AG09309 (cell line): ENCODE measurements at regions not wholly inside any gene's neighbourhood (a gene's known extent, or its start where the extent isn't known, plus 50 kb on each side); places are given as distances from the start of the nearest gene placed in this dataset.

Experiments
- DNase-seq: peaks from one replicate; pipeline ENCODE4 v3.0.0-alpha.2; 2010; ENCODE audit warnings: low read depth
- H3K4me3 ChIP-seq: 2 replicates; pipeline ENCODE4 v1.5.1; 2011; ENCODE audit warnings: mild to moderate bottlenecking, low read depth, low read length, moderate library complexity; ENCODE audit not compliant: control insufficient read depth
- TF ChIP-seq, protein P1 (sequence below): IDR thresholded peaks from 2 replicates; pipeline ENCODE4 v1.5.1; 2011; ENCODE audit warnings: mild to moderate bottlenecking, low read depth, low read length, inconsistent platforms; ENCODE audit not compliant: insufficient read depth, control insufficient read depth; ENCODE audit errors: missing control alignments

GRCh38 chr1:55286856-55287602 lies 71.9 kb upstream of the USP24 start:
- TF ChIP-seq, protein P1, sequence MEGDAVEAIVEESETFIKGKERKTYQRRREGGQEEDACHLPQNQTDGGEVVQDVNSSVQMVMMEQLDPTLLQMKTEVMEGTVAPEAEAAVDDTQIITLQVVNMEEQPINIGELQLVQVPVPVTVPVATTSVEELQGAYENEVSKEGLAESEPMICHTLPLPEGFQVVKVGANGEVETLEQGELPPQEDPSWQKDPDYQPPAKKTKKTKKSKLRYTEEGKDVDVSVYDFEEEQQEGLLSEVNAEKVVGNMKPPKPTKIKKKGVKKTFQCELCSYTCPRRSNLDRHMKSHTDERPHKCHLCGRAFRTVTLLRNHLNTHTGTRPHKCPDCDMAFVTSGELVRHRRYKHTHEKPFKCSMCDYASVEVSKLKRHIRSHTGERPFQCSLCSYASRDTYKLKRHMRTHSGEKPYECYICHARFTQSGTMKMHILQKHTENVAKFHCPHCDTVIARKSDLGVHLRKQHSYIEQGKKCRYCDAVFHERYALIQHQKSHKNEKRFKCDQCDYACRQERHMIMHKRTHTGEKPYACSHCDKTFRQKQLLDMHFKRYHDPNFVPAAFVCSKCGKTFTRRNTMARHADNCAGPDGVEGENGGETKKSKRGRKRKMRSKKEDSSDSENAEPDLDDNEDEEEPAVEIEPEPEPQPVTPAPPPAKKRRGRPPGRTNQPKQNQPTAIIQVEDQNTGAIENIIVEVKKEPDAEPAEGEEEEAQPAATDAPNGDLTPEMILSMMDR, result no peak
- DNase-seq, result no peak
- no peak overlapping the region for H3K4me3 ChIP-seq

- TF ChIP-seq, protein P1, result no peak
- DNase-seq, result no peak
- H3K4me3 ChIP-seq, result no peak overlapping the region
Measured at GRCh38 chr1:55285834-55286233, 70.7 kb upstream of the USP24 start.

GRCh38 chr1:55284856-55285255 lies 69.7 kb upstream of the USP24 start:
- no peak overlapping the region for H3K4me3 ChIP-seq
- DNase-seq, result no peak
- TF ChIP-seq, protein P1, result peak; percentile 68

- H3K4me3 ChIP-seq, result no peak overlapping the region
- DNase-seq, result no peak
- TF ChIP-seq, protein P1, result no peak
Measured at GRCh38 chr1:55282058-55282457, 66.9 kb upstream of the USP24 start.

GRCh38 chr1:55280731-55281130 lies 65.6 kb upstream of the USP24 start:
- no peak overlapping the region for H3K4me3 ChIP-seq
- DNase-seq, result no peak
- TF ChIP-seq, protein P1, result no peak

DNA sequence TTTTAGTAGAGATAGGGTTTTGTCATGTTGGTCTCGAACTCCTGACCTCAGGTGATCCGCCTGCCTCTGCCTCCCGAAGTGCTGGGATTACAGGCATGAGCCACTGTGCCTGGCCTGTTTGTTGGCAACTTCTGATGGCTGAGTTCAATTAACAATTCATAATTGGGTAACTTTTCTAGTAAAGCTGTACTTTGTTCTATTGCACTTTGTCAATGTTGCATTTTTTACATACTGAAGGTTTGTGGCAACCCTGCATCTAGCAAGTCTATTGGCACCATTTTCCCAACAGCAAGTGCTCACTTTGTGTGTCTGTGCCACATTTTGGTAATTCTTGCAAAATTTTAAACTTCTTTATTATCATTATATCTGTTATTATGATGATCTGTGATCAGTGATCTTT lies 64.5 kb upstream of the USP24 start:
- no peak for DNase-seq
- TF ChIP-seq, protein P1, result no peak
- no peak overlapping the region for H3K4me3 ChIP-seq
